Right lobe of liver (tissue), 6 donors: ENCODE measurements at regions not wholly inside any gene's neighbourhood (a gene's known extent, or its start where the extent isn't known, plus 50 kb on each side); places are given as distances from the start of the nearest gene placed in this dataset.
A peak's percentile ranks its signal among the peaks of the same experiment; 100 is the strongest.

Source experiments
- ATAC-seq, 4 donors: fragments of 200-7000 bp; cut with Tn5 transposase; one replicate each; pipeline ENCODE4 v1.9.1; 2020; ENCODE audit warnings: mild to moderate bottlenecking in 4 of 4, moderate library complexity in 4 of 4
- DNase-seq, 3 donors: peaks; one replicate each; pipeline ENCODE4 v3.0.0-alpha.2; 2020
- H3K27ac ChIP-seq, 3 donors: fragments of 200-600 bp; one replicate each; pipeline ENCODE4 v1.8.0; 2022
- H3K27me3 ChIP-seq, 2 donors: fragments of 200-600 bp; one replicate each; pipeline ENCODE4 v1.8.0; 2022
- H3K36me3 ChIP-seq, 4 donors: fragments of 200-600 bp; sonication (generic) in 1 of 4; one replicate each; pipeline versions ENCODE4 v1.5.1 to v1.8.0; 2017 to 2022; ENCODE audit warnings: control low read depth in 1 of 4
- H3K4me1 ChIP-seq, 4 donors: fragments of 200-600 bp; sonication (generic) in 1 of 4; one replicate each; pipeline versions ENCODE4 v1.5.1 to v1.8.0; 2017 to 2022; ENCODE audit warnings: control low read depth in 1 of 4
- H3K4me3 ChIP-seq, 3 donors: fragments of 200-600 bp; one replicate each; pipeline ENCODE4 v1.8.0; 2022
- H3K9me3 ChIP-seq, 4 donors: fragments of 200-600 bp; sonication (generic) in 1 of 4; one replicate each; pipeline versions ENCODE4 v1.5.1 to v1.8.0; 2017 to 2022; ENCODE audit warnings: control low read depth in 1 of 4
- CTCF ChIP-seq, 4 donors: fragments of 200-600 bp in 3 of 4; fragments of 450-650 bp in 1 of 4; IDR thresholded peaks; one replicate each; pipeline versions ENCODE4 v1.5.1 to v1.8.0; 2016 to 2022; ENCODE audit warnings: antibody characterized with exemption in 4 of 4, mild to moderate bottlenecking in 2 of 4
- POLR2A ChIP-seq: fragments of 450-650 bp; IDR thresholded peaks from one replicate; pipeline ENCODE4 v1.6.1; 2017; ENCODE audit warnings: antibody characterized with exemption, mild to moderate bottlenecking
- WGBS: methylation state at CpG from one replicate; pipeline ENCODE4 v1.1.6; 2018; ENCODE audit warnings: low coverage, low lambda C conversion rate; ENCODE audit not compliant: insufficient coverage; ENCODE audit errors: missing lambda C conversion rate; 5-methylcytosine and 5-hydroxymethylcytosine counted together
- intact Hi-C, 2 donors: fragments of 100-400 bp; cut with DNase I; formaldehyde crosslinking; loops; one replicate each; pipeline versions ENCODE4 v1.11.2 to v1.14.1; 2022
- donor health status: DM: no; HTN: yes; CAD: no.
- donor health status: DM: no; HTN: no; CAD: no.
- donor health status: DM: no; HTN: no; CAD: no.
- donor health status: DM: no; HTN: yes; CAD: no.
- donor health status: DM: no; HTN: yes; CAD: no.

GRCh38 chr6:139904158-139904533 lies 529.7 kb upstream of the CITED2 start:
- DNase-seq, result no peak
- intact Hi-C loops, result no loop called here
- H3K4me3 ChIP-seq, result no peak overlapping the region
- no peak for TF ChIP-seq POLR2A
- no peak for TF ChIP-seq CTCF (IDR thresholded peaks at IDR 0.05)
- H3K36me3 ChIP-seq, result no peaks in the 10 kb centered on the region
- no peaks in the 10 kb centered on the region for H3K9me3 ChIP-seq
- H3K4me1 ChIP-seq, result peaks cover 0 to 30% (median 4%) of the 10 kb centered on the region in 4 donors
- ATAC-seq, result peak in 3 of 4 donors; percentile 7 to 42 (median 33)
- H3K27me3 ChIP-seq, result no peaks in the 10 kb centered on the region
- peak overlapping the region in 2 of 3 donors; percentile 6 to 66 for H3K27ac ChIP-seq

DNA sequence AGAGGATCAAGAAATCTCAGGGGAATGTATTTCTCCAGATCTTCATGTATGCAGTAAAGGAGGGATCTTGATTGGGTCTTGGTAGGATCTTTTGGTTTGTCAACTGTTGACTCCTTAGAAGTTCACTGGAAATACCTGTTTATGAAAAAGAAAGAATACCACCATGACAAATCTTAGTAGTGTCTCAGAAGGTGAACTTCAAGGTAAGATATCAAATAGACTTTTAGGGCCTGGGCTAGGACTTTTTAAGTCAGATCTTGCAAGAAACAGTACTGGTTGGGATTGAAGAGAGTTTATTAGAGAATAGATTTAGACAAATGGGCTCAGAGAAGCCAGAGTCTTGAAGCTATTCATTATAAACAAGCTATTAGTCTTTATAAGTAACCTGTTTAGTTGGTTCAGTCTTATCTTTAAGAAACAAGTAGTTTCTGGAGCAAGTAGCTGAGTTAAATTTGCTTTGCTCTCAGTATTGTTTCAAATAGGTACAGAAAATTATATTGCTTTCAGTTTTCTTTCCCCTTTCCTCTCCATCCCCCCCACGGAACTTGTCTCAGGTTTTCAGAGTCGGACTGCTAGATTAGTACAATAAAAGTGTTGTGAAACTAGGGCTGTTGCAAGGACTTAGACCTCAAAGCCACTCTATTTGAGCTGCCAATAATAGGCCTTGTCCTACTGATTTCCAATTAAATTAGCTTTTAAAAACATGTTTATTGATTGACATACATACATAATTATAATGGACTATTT lies 529.1 kb upstream of the CITED2 start:
- H3K36me3 ChIP-seq, result no peaks in the 10 kb centered on the region
- H3K4me1 ChIP-seq, result peaks cover 0 to 30% (median 4%) of the 10 kb centered on the region in 4 donors
- 27% methylated on average over 2 of the region's 2 CpGs for WGBS
- intact Hi-C loops, result no loop called here
- H3K4me3 ChIP-seq, result no peak overlapping the region
- H3K9me3 ChIP-seq, result no peaks in the 10 kb centered on the region
- TF ChIP-seq CTCF (IDR thresholded peaks at IDR 0.05), result no peak
- TF ChIP-seq POLR2A, result no peak
- H3K27me3 ChIP-seq, result no peaks in the 10 kb centered on the region
- DNase-seq (peak in 1 of 3 donors; percentile 58), ATAC-seq (peak; percentile 89 to 98 (median 94))
- H3K27ac ChIP-seq, result peak overlapping the region; percentile 11 to 66 (median 16)

- no peaks in the 10 kb centered on the region for H3K36me3 ChIP-seq
- intact Hi-C loops, result no loop called here
- no peak overlapping the region for H3K27ac ChIP-seq
- H3K4me3 ChIP-seq, result no peak overlapping the region
- H3K27me3 ChIP-seq, result no peaks in the 10 kb centered on the region
- WGBS, result 88% methylated on average over 1 of the region's 1 CpG
- TF ChIP-seq CTCF (IDR thresholded peaks at IDR 0.05) (peak in 2 of 4 donors; percentile 11 to 17), POLR2A (no peak)
- ATAC-seq (no peak), DNase-seq (no peak)
- H3K9me3 ChIP-seq, result no peaks in the 10 kb centered on the region
- no peaks in the 10 kb centered on the region for H3K4me1 ChIP-seq
Measured at GRCh38 chr6:139895205-139895793, 520.9 kb upstream of the CITED2 start.

- TF ChIP-seq POLR2A (no peak), CTCF (IDR thresholded peaks at IDR 0.05) (no peak)
- Histone ChIP-seq H3K27me3 (no peaks in the 10 kb centered on the region), H3K4me1 (no peaks in the 10 kb centered on the region), H3K36me3 (no peaks in the 10 kb centered on the region), H3K4me3 (no peak overlapping the region), H3K27ac (no peak overlapping the region), H3K9me3 (no peaks in the 10 kb centered on the region)
- intact Hi-C loops, result no loop called here
- 60% methylated on average over 7 of the region's 8 CpGs for WGBS
- no peak for DNase-seq
- no peak for ATAC-seq
Measured at GRCh38 chr6:139894271-139894670, 519.8 kb upstream of the CITED2 start.
